IMR-90 (cell line): ENCODE measurements at regions not wholly inside any gene's neighbourhood (a gene's known extent, or its start where the extent isn't known, plus 50 kb on each side); places are given as distances from the start of the nearest gene placed in this dataset.

ENCODE experiments used
- CEBPB ChIP-seq: IDR thresholded peaks from 2 replicates; pipeline ENCODE4 v1.6.1; 2012; ENCODE audit warnings: low read depth, low read length, improper control_type of control experiment
- MAFK ChIP-seq: IDR thresholded peaks from 2 replicates; pipeline ENCODE4 v1.6.1; 2012; ENCODE audit warnings: low read depth, low read length, improper control_type of control experiment
- MAZ ChIP-seq: IDR thresholded peaks from 2 replicates; pipeline ENCODE4 v1.6.1; 2012; ENCODE audit warnings: low read depth, mild to moderate bottlenecking, low read length, improper control_type of control experiment, moderate library complexity, borderline replicate concordance
- MXI1 ChIP-seq: IDR thresholded peaks from 2 replicates; pipeline ENCODE4 v1.6.1; 2012; ENCODE audit warnings: low read depth, mild to moderate bottlenecking, low read length, moderate library complexity, borderline replicate concordance
- NFE2L2 ChIP-seq: fragments of 150-350 bp; IDR thresholded peaks from 2 replicates; pipeline ENCODE4 v1.6.1; 2016; ENCODE audit warnings: low read depth, mild to moderate bottlenecking, low read length
- POLR2A ChIP-seq: IDR thresholded peaks from 2 replicates; pipeline ENCODE4 v1.6.1; 2012; ENCODE audit warnings: mild to moderate bottlenecking, low read depth, low read length
- RAD21 ChIP-seq: IDR thresholded peaks from 2 replicates; pipeline ENCODE4 v1.6.1; 2012; ENCODE audit warnings: low read length, improper control_type of control experiment
- RCOR1 ChIP-seq: IDR thresholded peaks from 2 replicates; pipeline ENCODE4 v1.6.1; 2012; ENCODE audit warnings: mild to moderate bottlenecking, low read length, improper control_type of control experiment; ENCODE audit not compliant: insufficient replicate concordance
- RFX5 ChIP-seq: IDR thresholded peaks from 2 replicates; pipeline ENCODE4 v1.8.0; 2012; ENCODE audit warnings: low read depth, mild to moderate bottlenecking, low read length, moderate library complexity
- SMC3 ChIP-seq: fragments of 150-350 bp; IDR thresholded peaks from 2 replicates; pipeline ENCODE4 v1.6.1; 2016; ENCODE audit warnings: low read depth, mild to moderate bottlenecking, antibody characterized with exemption, low read length, moderate library complexity
- TF ChIP-seq, protein P1 (sequence below): conservative IDR thresholded peaks from 2 replicates; pipeline ENCODE4 v1.5.1; 2012; ENCODE audit warnings: mild to moderate bottlenecking, low read depth, low read length, improper control_type of control experiment
- TF ChIP-seq, protein P2 (sequence below): fragments of 150-350 bp; IDR thresholded peaks from 2 replicates; pipeline ENCODE4 v1.6.1; 2016; ENCODE audit warnings: low read depth, mild to moderate bottlenecking, low read length, moderate library complexity, borderline replicate concordance
- TF ChIP-seq, protein P3 (sequence below): fragments of 150-350 bp; IDR thresholded peaks from 2 replicates; pipeline ENCODE4 v1.6.1; 2017; ENCODE audit warnings: mild to moderate bottlenecking, antibody characterized with exemption, low read length, low read depth

DNA sequence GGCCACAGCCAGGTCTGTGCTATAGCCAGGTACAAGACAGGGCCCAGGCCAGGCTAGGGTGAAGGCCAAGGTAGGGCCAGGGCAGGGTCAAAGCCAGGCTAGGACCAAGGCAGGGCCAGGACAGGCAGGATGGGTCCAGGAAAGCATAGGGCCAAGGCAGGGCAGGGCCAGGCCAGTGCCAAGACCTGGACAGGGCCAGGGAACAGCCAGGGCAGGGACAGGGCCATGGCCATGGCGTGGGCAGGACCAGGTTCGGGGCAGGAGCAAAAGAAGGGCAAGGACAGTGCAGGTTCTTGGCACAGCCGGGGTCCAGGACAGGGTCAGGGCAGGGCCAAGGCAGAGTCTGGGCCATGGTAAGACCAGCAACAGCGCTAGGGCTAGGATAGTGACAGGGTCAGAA lies 153.4 kb downstream of the LIPI start:
- TF ChIP-seq, protein P1, sequence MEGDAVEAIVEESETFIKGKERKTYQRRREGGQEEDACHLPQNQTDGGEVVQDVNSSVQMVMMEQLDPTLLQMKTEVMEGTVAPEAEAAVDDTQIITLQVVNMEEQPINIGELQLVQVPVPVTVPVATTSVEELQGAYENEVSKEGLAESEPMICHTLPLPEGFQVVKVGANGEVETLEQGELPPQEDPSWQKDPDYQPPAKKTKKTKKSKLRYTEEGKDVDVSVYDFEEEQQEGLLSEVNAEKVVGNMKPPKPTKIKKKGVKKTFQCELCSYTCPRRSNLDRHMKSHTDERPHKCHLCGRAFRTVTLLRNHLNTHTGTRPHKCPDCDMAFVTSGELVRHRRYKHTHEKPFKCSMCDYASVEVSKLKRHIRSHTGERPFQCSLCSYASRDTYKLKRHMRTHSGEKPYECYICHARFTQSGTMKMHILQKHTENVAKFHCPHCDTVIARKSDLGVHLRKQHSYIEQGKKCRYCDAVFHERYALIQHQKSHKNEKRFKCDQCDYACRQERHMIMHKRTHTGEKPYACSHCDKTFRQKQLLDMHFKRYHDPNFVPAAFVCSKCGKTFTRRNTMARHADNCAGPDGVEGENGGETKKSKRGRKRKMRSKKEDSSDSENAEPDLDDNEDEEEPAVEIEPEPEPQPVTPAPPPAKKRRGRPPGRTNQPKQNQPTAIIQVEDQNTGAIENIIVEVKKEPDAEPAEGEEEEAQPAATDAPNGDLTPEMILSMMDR = no peak
- TF ChIP-seq POLR2A (no peak), MXI1 (no peak), RAD21 (no peak), SMC3 (no peak), RFX5 (no peak), CEBPB (no peak), RCOR1 (no peak), MAFK (no peak), MAZ (no peak), NFE2L2 (no peak)
- TF ChIP-seq, protein P2, sequence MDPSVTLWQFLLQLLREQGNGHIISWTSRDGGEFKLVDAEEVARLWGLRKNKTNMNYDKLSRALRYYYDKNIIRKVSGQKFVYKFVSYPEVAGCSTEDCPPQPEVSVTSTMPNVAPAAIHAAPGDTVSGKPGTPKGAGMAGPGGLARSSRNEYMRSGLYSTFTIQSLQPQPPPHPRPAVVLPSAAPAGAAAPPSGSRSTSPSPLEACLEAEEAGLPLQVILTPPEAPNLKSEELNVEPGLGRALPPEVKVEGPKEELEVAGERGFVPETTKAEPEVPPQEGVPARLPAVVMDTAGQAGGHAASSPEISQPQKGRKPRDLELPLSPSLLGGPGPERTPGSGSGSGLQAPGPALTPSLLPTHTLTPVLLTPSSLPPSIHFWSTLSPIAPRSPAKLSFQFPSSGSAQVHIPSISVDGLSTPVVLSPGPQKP = no peak
- TF ChIP-seq, protein P3, sequence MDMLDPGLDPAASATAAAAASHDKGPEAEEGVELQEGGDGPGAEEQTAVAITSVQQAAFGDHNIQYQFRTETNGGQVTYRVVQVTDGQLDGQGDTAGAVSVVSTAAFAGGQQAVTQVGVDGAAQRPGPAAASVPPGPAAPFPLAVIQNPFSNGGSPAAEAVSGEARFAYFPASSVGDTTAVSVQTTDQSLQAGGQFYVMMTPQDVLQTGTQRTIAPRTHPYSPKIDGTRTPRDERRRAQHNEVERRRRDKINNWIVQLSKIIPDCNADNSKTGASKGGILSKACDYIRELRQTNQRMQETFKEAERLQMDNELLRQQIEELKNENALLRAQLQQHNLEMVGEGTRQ = no peak
